GM12873 (cell line): ENCODE measurements at regions not wholly inside any gene's neighbourhood (a gene's known extent, or its start where the extent isn't known, plus 50 kb on each side); places are given as distances from the start of the nearest gene placed in this dataset.

Experiments used
- CTCF ChIP-seq: IDR thresholded peaks from 2 replicates; pipeline ENCODE4 v1.5.1; 2012; ENCODE audit warnings: low read depth, mild to moderate bottlenecking, moderate library complexity, low read length, control low read depth; ENCODE audit not compliant: insufficient read depth; ENCODE audit errors: missing control alignments

DNA sequence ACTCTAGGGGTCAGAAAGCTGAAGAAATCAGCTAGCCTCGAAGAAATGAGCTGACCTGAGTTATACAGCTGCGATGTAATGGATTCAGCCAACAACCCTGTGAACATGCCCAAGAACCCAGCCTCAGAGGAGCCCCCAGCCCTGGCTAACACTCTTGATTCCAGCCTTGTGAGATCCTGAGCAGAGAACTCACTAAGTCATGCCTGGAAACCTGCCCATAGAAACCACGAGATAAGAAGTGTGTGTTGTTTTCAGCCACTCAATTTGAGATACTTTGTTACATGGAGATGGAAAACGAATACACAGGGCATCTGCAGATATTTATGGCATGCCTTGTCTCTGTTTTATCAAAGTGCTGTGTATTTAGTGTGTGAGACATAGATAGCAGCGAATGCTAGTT is 265.2 kb downstream of the QKI start:
- TF ChIP-seq CTCF: no peak

DNA sequence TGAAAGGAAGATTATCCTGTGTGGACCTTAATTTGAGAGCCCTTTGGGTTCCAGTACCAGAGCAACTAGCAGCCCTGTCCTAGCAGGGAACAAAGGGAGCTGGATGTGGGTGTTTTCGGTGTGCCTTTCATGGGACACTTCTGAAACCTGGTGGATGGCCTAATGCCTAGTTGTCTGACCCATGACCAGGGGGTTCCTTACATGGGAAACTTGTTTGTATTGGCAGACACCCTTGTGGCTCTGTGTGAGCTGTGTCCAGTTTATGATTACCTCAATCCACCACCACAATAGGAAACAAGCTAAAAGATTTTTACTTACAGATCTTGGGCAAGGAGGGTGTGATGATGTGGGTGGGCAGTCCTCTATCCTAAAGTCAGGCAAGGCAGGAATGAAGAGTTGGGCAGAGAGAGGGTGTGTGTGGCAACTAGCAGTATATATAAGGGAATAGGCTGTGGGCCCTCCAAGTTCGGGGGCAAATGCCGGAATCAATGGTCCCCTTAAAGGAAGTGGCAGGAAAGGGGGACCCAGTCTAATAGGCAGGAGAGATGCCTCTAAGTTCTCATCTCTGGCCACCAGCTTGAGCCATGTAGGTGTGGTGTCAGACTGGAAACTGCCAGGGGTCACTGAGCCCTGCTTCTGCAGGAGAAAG is 264.6 kb downstream of the QKI start:
- no peak for TF ChIP-seq CTCF

- no peak for TF ChIP-seq CTCF
Observed at GRCh38 chr6:163675611-163676010, 261.1 kb downstream of the QKI start.

- no peak for TF ChIP-seq CTCF
Observed at GRCh38 chr6:163672710-163673109, 258.2 kb downstream of the QKI start.

DNA sequence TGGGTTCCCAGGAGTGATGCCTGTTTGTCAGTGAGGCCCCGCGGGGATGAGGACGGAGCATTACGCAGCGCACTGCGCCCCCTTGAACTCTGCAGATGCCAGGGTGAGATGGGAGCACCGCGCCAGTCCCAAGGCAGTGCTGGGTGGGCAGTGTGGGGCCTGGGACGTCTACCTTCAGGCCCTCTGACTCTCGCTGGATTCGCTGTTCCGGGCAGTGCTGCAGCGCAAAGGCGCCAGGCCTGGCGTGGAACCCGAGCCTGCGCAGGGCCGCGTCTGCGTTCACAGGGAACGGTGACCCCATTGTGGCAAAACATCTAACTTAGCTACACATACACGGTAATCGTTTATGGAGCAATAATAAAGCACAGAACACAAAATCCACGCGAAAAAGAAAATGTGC is 257.3 kb downstream of the QKI start:
- no peak for TF ChIP-seq CTCF

GRCh38 chr6:163671355-163671754 is 256.8 kb downstream of the QKI start:
- TF ChIP-seq CTCF: no peak

- TF ChIP-seq CTCF: no peak
Observed at GRCh38 chr6:163670336-163670735, 255.8 kb downstream of the QKI start.
